ENCODE measurements at regions not wholly inside any gene's neighbourhood (a gene's known extent, or its start where the extent isn't known, plus 50 kb on each side); places are given as distances from the start of the nearest gene placed in this dataset.

- no peak for TF ChIP-seq CTCF (IDR thresholded peaks at IDR 0.05)
- no peak for TF ChIP-seq EZH2 (IDR thresholded peaks at IDR 0.05)
Measured at GRCh38 chr13:75173457-75174356, 308.3 kb downstream of the TBC1D4 start.

Measured in neural progenitor cell (in vitro differentiated cells).